ENCODE measurements at regions not wholly inside any gene's neighbourhood (a gene's known extent, or its start where the extent isn't known, plus 50 kb on each side); places are given as distances from the start of the nearest gene placed in this dataset.

DNA sequence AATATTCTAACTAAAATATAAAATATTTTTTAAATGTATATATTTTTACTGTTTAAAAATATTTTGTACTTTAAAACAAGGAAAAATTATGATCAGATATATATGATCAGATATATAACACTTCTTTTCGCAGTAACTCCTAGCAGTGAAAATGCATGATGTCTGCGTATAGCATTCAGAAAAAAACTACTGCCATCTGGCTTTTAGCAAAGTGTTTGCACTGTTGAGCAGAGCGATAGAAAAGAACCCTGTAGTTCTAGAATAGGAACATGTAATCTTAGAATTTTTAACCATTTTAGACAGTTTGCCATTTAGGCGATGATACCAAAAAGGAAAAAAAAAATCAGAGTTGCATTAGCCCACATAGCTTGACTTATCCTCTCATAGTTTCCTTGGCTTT, 370.4 kb upstream of the ANO3 start:
- TF ChIP-seq EZH2 (IDR thresholded peaks at IDR 0.05; ENCODE audit: borderline replicate concordance, low read depth, low read length, poor library complexity, severe bottlenecking), result no peak
- TF ChIP-seq, protein P1, sequence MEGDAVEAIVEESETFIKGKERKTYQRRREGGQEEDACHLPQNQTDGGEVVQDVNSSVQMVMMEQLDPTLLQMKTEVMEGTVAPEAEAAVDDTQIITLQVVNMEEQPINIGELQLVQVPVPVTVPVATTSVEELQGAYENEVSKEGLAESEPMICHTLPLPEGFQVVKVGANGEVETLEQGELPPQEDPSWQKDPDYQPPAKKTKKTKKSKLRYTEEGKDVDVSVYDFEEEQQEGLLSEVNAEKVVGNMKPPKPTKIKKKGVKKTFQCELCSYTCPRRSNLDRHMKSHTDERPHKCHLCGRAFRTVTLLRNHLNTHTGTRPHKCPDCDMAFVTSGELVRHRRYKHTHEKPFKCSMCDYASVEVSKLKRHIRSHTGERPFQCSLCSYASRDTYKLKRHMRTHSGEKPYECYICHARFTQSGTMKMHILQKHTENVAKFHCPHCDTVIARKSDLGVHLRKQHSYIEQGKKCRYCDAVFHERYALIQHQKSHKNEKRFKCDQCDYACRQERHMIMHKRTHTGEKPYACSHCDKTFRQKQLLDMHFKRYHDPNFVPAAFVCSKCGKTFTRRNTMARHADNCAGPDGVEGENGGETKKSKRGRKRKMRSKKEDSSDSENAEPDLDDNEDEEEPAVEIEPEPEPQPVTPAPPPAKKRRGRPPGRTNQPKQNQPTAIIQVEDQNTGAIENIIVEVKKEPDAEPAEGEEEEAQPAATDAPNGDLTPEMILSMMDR (conservative IDR thresholded peaks at IDR 0.05; ENCODE audit: low read depth, low read length), result peak; percentile 29; the same call in 1 of the 2 replicates
